ENCODE measurements at regions not wholly inside any gene's neighbourhood (a gene's known extent, or its start where the extent isn't known, plus 50 kb on each side); places are given as distances from the start of the nearest gene placed in this dataset.

DNA sequence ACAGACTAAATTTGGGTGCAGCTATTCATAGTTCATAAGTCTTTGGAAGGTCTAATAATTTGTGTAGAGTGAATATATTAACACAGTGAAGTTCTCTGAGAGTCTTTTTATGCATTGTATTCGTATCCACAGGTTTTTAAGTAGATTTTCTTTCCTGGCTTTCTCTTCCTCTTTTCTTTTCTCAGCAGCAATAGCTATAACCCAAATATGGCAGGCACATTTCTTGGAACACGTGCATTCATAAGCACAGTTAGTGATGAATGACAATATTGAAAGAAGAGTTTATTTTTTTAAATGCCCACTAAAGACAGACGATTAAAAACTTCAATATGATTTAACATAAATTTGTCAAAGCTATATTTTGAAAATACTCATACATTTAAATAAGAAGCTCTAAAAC lies 220.5 kb upstream of the MBL2 start:
- TF ChIP-seq, protein P1, sequence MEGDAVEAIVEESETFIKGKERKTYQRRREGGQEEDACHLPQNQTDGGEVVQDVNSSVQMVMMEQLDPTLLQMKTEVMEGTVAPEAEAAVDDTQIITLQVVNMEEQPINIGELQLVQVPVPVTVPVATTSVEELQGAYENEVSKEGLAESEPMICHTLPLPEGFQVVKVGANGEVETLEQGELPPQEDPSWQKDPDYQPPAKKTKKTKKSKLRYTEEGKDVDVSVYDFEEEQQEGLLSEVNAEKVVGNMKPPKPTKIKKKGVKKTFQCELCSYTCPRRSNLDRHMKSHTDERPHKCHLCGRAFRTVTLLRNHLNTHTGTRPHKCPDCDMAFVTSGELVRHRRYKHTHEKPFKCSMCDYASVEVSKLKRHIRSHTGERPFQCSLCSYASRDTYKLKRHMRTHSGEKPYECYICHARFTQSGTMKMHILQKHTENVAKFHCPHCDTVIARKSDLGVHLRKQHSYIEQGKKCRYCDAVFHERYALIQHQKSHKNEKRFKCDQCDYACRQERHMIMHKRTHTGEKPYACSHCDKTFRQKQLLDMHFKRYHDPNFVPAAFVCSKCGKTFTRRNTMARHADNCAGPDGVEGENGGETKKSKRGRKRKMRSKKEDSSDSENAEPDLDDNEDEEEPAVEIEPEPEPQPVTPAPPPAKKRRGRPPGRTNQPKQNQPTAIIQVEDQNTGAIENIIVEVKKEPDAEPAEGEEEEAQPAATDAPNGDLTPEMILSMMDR (IDR thresholded peaks at IDR 0.05; ENCODE audit: low read length) = no peak
- TF ChIP-seq EZH2 (IDR thresholded peaks at IDR 0.05; ENCODE audit: borderline replicate concordance, low read length) = no peak

Data from OCI-LY1 (cell line).